ENCODE measurements at regions not wholly inside any gene's neighbourhood (a gene's known extent, or its start where the extent isn't known, plus 50 kb on each side); places are given as distances from the start of the nearest gene placed in this dataset.

DNA sequence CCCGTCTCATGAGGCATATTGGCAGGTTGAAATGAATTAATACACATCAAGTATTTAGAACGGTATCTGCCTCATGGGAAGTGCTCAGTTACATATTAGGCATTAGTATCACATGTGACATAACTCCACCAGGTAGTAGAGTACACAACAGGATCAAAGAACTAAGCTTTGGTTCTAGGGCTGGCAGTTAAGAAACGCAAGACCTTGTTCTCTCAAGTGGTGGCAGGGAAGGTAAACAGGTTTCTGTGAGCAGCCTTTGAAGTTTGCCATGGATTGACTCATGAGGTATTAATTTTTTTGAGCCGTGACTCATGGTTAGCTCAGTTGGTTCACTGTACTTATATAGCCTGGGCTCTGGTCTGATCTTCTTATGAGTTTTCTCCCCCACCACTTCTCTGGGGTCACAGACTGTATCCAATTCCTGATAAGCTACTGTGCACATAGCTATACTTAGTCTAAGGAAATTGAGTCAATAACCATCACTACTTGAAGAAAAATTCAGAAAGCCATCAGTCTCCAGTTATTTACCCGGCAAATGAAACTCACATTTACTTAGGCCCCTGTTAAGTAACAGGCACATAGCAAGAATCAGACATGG is 155.6 kb upstream of the STT3B start:
- Histone ChIP-seq H4K20me1 (replicated peaks; ENCODE audit: control insufficient read depth, extremely low read depth, insufficient read depth, low read length) (no peaks in the 10 kb centered on the region), H2AFZ (ENCODE audit: low read depth, low read length) (no peak overlapping the region), H3K27me3 (ENCODE audit: control insufficient read depth in 2 of 2, insufficient read depth in 2 of 2, low read length in 2 of 2) (no peaks in the 10 kb centered on the region), H3K27ac (ENCODE audit: insufficient read depth, low read depth, low read length) (no peak overlapping the region), H3K9ac (replicated peaks; ENCODE audit: extremely low read depth, insufficient read depth, low read length) (no peak overlapping the region), H3K9me3 (replicated peaks; ENCODE audit: control insufficient read depth, insufficient read depth, low read length) (no peaks in the 10 kb centered on the region), H3K4me2 (ENCODE audit: insufficient read depth, low read length) (peak overlapping the region; percentile 8), H3K9me1 (replicated peaks; ENCODE audit: control insufficient read depth, extremely low read depth, insufficient read depth, low read length) (no peaks in the 10 kb centered on the region), H3K4me1 (ENCODE audit: control insufficient read depth, extremely low read depth, insufficient read depth, low read length) (peaks cover 7% of the 10 kb centered on the region), H3K36me3 (ENCODE audit: control insufficient read depth in 2 of 2, extremely low read depth in 1 of 2, insufficient read depth in 2 of 2, low read length in 2 of 2) (no peaks in the 10 kb centered on the region), H3K4me3 (replicated peaks in 1 of 3; ENCODE audit: insufficient read depth in 1 of 3, low read depth in 1 of 3, low read length in 3 of 3) (no peak overlapping the region), H3K79me2 (ENCODE audit: control insufficient read depth, insufficient read depth, low read length) (no peaks in the 10 kb centered on the region)
- ChIA-PET CTCF (interaction anchor here (0.7 to 1.2 kb wide), 3 partner anchors 39 to 164 kb away, joined by 3 read pairs; no protein-coding TSS in a partner anchor), POLR2A (interaction anchor here (0.6 kb wide), 1 partner anchor 12 kb away, joined by 4 read pairs; no protein-coding TSS in a partner anchor)
- intact Hi-C loops (cut with micrococcal nuclease) = no loop called here
- no TSS peak for BruUV-seq (replicated peaks)
- DNase-seq (ENCODE audit: low read depth, low spot score) (peak; percentile 74), FAIRE-seq (peak; percentile 62)
- dilution Hi-C loops (cut with MboI; ENCODE audit: extremely low pct_ligation_motif_present, low sequenced_read_pairs) = no loop called here
- TF ChIP-seq FOS (IDR thresholded peaks at IDR 0.05; ENCODE audit: borderline replicate concordance, insufficient read depth, low read length) (peak; percentile 94), POLR2AphosphoS5 (IDR thresholded peaks at IDR 0.05; ENCODE audit: insufficient read depth, low read depth, low read length) (no peak), MYC (IDR thresholded peaks at IDR 0.05; ENCODE audit: low read depth, low read length) (no peak), GATA2 (IDR thresholded peaks at IDR 0.05; ENCODE audit: insufficient read depth, insufficient read length, low read depth, low read length) (peak; percentile 81), JUN (IDR thresholded peaks at IDR 0.05; ENCODE audit: borderline replicate concordance, insufficient read depth, insufficient read length, low read depth) (peak; percentile 62)
- TF ChIP-seq, protein P1, sequence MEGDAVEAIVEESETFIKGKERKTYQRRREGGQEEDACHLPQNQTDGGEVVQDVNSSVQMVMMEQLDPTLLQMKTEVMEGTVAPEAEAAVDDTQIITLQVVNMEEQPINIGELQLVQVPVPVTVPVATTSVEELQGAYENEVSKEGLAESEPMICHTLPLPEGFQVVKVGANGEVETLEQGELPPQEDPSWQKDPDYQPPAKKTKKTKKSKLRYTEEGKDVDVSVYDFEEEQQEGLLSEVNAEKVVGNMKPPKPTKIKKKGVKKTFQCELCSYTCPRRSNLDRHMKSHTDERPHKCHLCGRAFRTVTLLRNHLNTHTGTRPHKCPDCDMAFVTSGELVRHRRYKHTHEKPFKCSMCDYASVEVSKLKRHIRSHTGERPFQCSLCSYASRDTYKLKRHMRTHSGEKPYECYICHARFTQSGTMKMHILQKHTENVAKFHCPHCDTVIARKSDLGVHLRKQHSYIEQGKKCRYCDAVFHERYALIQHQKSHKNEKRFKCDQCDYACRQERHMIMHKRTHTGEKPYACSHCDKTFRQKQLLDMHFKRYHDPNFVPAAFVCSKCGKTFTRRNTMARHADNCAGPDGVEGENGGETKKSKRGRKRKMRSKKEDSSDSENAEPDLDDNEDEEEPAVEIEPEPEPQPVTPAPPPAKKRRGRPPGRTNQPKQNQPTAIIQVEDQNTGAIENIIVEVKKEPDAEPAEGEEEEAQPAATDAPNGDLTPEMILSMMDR (IDR thresholded peaks at IDR 0.05; ENCODE audit: extremely low read depth in 1 of 2, insufficient read depth in 1 of 2, low read depth in 1 of 2, low read length in 2 of 2) = no peak

Measured in endothelial cell of umbilical vein (primary cell).